Hepatocyte (in vitro differentiated cells): ENCODE measurements at regions not wholly inside any gene's neighbourhood (a gene's known extent, or its start where the extent isn't known, plus 50 kb on each side); places are given as distances from the start of the nearest gene placed in this dataset.

Experiments
- DNase-seq: peaks from one replicate; pipeline ENCODE4 v3.0.0-alpha.2; 2016; ENCODE audit warnings: low spot score
- H2AFZ ChIP-seq: fragments of 200-600 bp; sonication (generic); 2 replicates; pipeline ENCODE4 v1.6.0; 2016; ENCODE audit warnings: antibody characterized with exemption, mild to moderate bottlenecking
- H3K27ac ChIP-seq: fragments of 200-600 bp; sonication (generic); 2 replicates; pipeline ENCODE4 v1.5.1; 2016; ENCODE audit warnings: mild to moderate bottlenecking
- H3K27me3 ChIP-seq: fragments of 200-600 bp; sonication (generic); 2 replicates; pipeline ENCODE4 v1.6.1; 2016
- H3K36me3 ChIP-seq: fragments of 200-600 bp; sonication (generic); replicated peaks from 2 replicates; pipeline ENCODE4 v1.5.1; 2016; ENCODE audit warnings: low read depth; ENCODE audit not compliant: insufficient read depth
- H3K4me1 ChIP-seq: fragments of 200-600 bp; sonication (generic); 2 replicates; pipeline ENCODE4 v1.5.1; 2016; ENCODE audit warnings: mild to moderate bottlenecking, moderate library complexity; ENCODE audit not compliant: insufficient read depth
- H3K4me2 ChIP-seq: fragments of 200-600 bp; sonication (generic); 2 replicates; pipeline ENCODE4 v1.6.0; 2016
- H3K4me3 ChIP-seq: fragments of 200-600 bp; sonication (generic); 2 replicates; pipeline ENCODE4 v1.5.1; 2016; ENCODE audit warnings: mild to moderate bottlenecking
- H3K79me2 ChIP-seq: fragments of 200-600 bp; sonication (generic); 2 replicates; pipeline ENCODE4 v1.6.0; 2017; ENCODE audit warnings: mild to moderate bottlenecking
- H3K9me2 ChIP-seq: fragments of 200-600 bp; sonication (generic); replicated peaks from 2 replicates; pipeline ENCODE4 v1.6.0; 2017; ENCODE audit warnings: mild to moderate bottlenecking; ENCODE audit not compliant: insufficient read depth
- H3K9me3 ChIP-seq: fragments of 200-600 bp; sonication (generic); 2 replicates; pipeline ENCODE4 v1.5.1; 2016; ENCODE audit warnings: low read depth, mild to moderate bottlenecking
- H4K20me1 ChIP-seq: fragments of 200-600 bp; sonication (generic); 2 replicates; pipeline ENCODE4 v1.6.0; 2016; ENCODE audit warnings: mild to moderate bottlenecking; ENCODE audit not compliant: insufficient read depth, poor library complexity, severe bottlenecking
- EZH2 ChIP-seq: fragments of 200-600 bp; sonication (generic); IDR thresholded peaks from 2 replicates; pipeline ENCODE4 v1.6.1; 2016; ENCODE audit warnings: antibody characterized with exemption, mild to moderate bottlenecking, borderline replicate concordance
- EZH2phosphoT487 ChIP-seq: fragments of 200-600 bp; sonication (generic); IDR thresholded peaks from one replicate; pipeline ENCODE4 v1.6.1; 2018; ENCODE audit warnings: antibody characterized with exemption, mild to moderate bottlenecking, low read depth, moderate library complexity; ENCODE audit not compliant: unreplicated experiment, severe bottlenecking
- WGBS: methylation state at CpG from one replicate; pipeline ENCODE4 v1.1.6; 2016; ENCODE audit warnings: low lambda C conversion rate; ENCODE audit errors: missing lambda C conversion rate; 5-methylcytosine and 5-hydroxymethylcytosine counted together
- TF ChIP-seq, protein P1 (sequence below): fragments of 200-600 bp; sonication (generic); IDR thresholded peaks from 2 replicates; pipeline ENCODE4 v1.5.1; 2016; ENCODE audit warnings: antibody characterized with exemption, mild to moderate bottlenecking; ENCODE audit not compliant: poor library complexity

DNA sequence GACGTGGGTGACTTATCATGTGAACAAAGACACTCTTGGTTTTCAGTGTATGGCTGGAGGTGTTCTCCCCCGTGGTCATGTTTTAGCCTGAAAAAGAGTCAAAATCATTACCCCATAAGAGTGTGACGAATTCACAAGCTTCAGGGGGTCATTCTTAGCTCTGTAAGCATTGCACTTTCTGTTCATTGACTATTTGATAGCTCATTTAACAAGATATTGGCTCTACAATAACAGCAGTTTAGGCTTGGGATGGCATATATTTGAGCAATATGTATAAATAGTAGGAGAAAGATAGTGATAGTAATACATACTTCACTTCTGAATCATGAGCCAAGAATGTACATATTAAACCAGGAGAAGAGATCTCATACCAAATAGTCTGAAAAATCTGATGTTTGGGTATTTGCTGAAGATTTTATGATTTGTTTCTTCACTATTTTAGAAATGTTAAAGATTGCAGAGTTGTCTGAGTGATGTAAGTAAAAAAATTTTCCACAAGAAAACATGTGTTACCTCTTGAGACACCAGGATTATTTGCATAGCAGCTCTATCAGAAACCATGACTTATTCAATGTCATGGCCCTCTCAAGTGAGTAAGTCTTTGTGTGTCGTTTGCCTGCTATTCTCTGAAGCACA is 996.0 kb downstream of the OTOL1 start:
- no peak for DNase-seq
- Histone ChIP-seq H3K79me2 (no peaks in the 10 kb centered on the region), H3K4me1 (peaks cover 3% of the 10 kb centered on the region), H3K9me3 (no peaks in the 10 kb centered on the region), H4K20me1 (no peaks in the 10 kb centered on the region), H3K4me2 (no peak overlapping the region), H3K9me2 (no peaks in the 10 kb centered on the region), H3K36me3 (no peaks in the 10 kb centered on the region), H3K27ac (peak overlapping the region; percentile 41), H3K4me3 (no peak overlapping the region), H2AFZ (no peak overlapping the region), H3K27me3 (no peaks in the 10 kb centered on the region)
- TF ChIP-seq EZH2 = no peak
- WGBS = 64% methylated on average over 4 of the region's 4 CpGs

DNA sequence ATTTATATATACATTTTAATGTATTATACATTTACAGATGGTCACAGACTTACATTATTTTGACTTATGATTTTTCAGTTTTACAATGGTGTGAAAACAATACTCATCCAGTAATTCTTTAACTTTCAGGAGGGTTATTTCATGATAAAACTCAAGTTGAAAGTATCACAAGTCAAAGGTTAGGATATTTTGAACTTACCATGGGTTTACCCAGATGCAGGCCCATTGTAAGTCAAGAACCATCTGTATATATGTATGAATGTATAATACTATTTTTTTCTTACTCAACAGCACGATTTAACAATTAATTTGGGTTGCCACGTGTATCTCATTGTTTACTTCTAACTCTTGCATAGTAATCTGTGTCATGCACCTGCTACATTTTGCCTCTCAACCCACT is 1002.0 kb downstream of the OTOL1 start:
- H4K20me1 ChIP-seq = no peaks in the 10 kb centered on the region
- no peaks in the 10 kb centered on the region for H3K27me3 ChIP-seq
- H3K36me3 ChIP-seq = no peaks in the 10 kb centered on the region
- no peak overlapping the region for H3K4me2 ChIP-seq
- H3K79me2 ChIP-seq = no peaks in the 10 kb centered on the region
- no peak overlapping the region for H2AFZ ChIP-seq
- TF ChIP-seq, protein P1, sequence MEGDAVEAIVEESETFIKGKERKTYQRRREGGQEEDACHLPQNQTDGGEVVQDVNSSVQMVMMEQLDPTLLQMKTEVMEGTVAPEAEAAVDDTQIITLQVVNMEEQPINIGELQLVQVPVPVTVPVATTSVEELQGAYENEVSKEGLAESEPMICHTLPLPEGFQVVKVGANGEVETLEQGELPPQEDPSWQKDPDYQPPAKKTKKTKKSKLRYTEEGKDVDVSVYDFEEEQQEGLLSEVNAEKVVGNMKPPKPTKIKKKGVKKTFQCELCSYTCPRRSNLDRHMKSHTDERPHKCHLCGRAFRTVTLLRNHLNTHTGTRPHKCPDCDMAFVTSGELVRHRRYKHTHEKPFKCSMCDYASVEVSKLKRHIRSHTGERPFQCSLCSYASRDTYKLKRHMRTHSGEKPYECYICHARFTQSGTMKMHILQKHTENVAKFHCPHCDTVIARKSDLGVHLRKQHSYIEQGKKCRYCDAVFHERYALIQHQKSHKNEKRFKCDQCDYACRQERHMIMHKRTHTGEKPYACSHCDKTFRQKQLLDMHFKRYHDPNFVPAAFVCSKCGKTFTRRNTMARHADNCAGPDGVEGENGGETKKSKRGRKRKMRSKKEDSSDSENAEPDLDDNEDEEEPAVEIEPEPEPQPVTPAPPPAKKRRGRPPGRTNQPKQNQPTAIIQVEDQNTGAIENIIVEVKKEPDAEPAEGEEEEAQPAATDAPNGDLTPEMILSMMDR = no peak
- no peak for TF ChIP-seq EZH2
- TF ChIP-seq EZH2phosphoT487 = no peak
- no peaks in the 10 kb centered on the region for H3K9me3 ChIP-seq
- no peak overlapping the region for H3K4me3 ChIP-seq
- no peak overlapping the region for H3K27ac ChIP-seq
- H3K4me1 ChIP-seq = no peaks in the 10 kb centered on the region
- no peak for DNase-seq
- WGBS = 56% methylated on average over 2 of the region's 2 CpGs
- no peaks in the 10 kb centered on the region for H3K9me2 ChIP-seq

DNA sequence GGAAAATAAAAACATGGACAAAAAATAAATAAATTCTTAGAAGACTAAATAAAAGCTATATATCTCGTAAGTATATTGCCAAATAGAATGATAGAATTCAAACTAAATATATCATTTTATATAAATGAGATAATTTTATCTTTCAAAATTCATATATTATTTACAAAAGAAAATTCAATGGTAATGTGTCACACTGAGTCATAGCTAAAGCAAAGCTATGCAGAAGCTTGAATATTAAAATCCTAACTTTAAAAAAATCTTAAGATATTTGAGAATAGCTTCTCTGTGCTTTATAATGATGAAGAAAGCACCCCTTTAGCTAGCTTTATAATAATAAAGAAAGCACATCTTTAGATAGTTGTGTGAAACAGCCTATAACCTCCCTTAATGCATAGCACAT is 1010.8 kb downstream of the OTOL1 start:
- H4K20me1 ChIP-seq = no peaks in the 10 kb centered on the region
- H3K27me3 ChIP-seq = no peaks in the 10 kb centered on the region
- no peaks in the 10 kb centered on the region for H3K9me3 ChIP-seq
- no peak for DNase-seq
- H3K27ac ChIP-seq = no peak overlapping the region
- TF ChIP-seq EZH2phosphoT487 (no peak), EZH2 (no peak)
- TF ChIP-seq, protein P1 = no peak
- H3K9me2 ChIP-seq = no peaks in the 10 kb centered on the region
- H3K79me2 ChIP-seq = no peaks in the 10 kb centered on the region
- H3K36me3 ChIP-seq = no peaks in the 10 kb centered on the region
- H2AFZ ChIP-seq = no peak overlapping the region
- no peak overlapping the region for H3K4me2 ChIP-seq
- H3K4me3 ChIP-seq = no peak overlapping the region
- H3K4me1 ChIP-seq = no peaks in the 10 kb centered on the region
- WGBS = 92% methylated on average over 1 of the region's 1 CpG

DNA sequence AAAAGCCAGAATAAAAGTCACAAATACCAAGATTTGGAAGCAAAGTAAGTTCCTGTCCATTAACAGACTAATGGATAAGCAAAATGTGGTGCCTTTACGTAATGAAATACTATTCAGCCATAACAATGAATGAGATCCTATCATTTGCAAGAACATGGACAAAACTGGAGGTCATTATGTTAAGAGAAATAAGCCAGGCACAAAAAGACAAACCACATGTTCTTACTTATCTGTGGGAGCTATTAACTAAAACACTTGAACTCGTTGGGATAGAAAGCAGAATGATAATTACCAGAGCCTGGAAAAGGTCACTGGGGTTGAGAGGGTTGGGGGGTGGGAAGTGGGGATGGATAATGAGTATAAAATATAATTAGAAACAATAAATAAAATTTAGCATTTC is 1015.9 kb downstream of the OTOL1 start:
- Histone ChIP-seq H3K4me3 (no peak overlapping the region), H2AFZ (no peak overlapping the region), H3K36me3 (no peaks in the 10 kb centered on the region), H4K20me1 (no peaks in the 10 kb centered on the region), H3K27me3 (no peaks in the 10 kb centered on the region), H3K4me1 (no peaks in the 10 kb centered on the region), H3K79me2 (no peaks in the 10 kb centered on the region), H3K4me2 (no peak overlapping the region), H3K27ac (no peak overlapping the region), H3K9me2 (no peaks in the 10 kb centered on the region), H3K9me3 (no peaks in the 10 kb centered on the region)
- no peak for DNase-seq
- TF ChIP-seq, protein P1 = no peak
- TF ChIP-seq EZH2phosphoT487 (no peak), EZH2 (no peak)
- WGBS = 62% methylated on average over 2 of the region's 2 CpGs
